SU-DHL-6 (cell line): ENCODE measurements at regions not wholly inside any gene's neighbourhood (a gene's known extent, or its start where the extent isn't known, plus 50 kb on each side); places are given as distances from the start of the nearest gene placed in this dataset.

ENCODE experiments used
- H2AFZ ChIP-seq: fragments of 200-600 bp; sonication (generic); 2 replicates; pipeline ENCODE4 v1.6.1; 2014; ENCODE audit warnings: low read depth, mild to moderate bottlenecking, moderate library complexity, mixed read lengths, antibody characterized with exemption, low read length; ENCODE audit not compliant: severe bottlenecking
- H3F3A ChIP-seq: fragments of 200-600 bp; shearing (Covaris generic); 2 replicates; pipeline ENCODE4 v1.6.0; 2016; ENCODE audit warnings: antibody characterized with exemption, mild to moderate bottlenecking; ENCODE audit not compliant: insufficient read depth
- H3K27ac ChIP-seq: fragments of 200-600 bp; sonication (generic); 2 replicates; pipeline ENCODE4 v1.5.1; 2016; ENCODE audit warnings: low read depth, mild to moderate bottlenecking, low read length, moderate library complexity, mixed read lengths
- H3K27me3 ChIP-seq: fragments of 200-600 bp; sonication (generic), shearing (Covaris generic); 2 replicates; pipeline ENCODE4 v1.6.0; 2014; ENCODE audit warnings: mild to moderate bottlenecking, low read length
- H3K36me3 ChIP-seq: fragments of 200-600 bp; sonication (generic); 2 replicates; pipeline ENCODE4 v1.6.1; 2014; ENCODE audit warnings: mild to moderate bottlenecking, low read length, mixed read lengths
- H3K4me2 ChIP-seq: fragments of 300-600, 200-600 bp; shearing (Covaris generic), sonication (generic); 2 replicates; pipeline ENCODE4 v1.6.0; 2014; ENCODE audit warnings: low read length, low read depth, mild to moderate bottlenecking; ENCODE audit not compliant: poor library complexity, severe bottlenecking
- H3K4me3 ChIP-seq: fragments of 200-600 bp; sonication (generic); 2 replicates; pipeline ENCODE4 v1.5.1; 2014; ENCODE audit warnings: antibody characterized with exemption, low read length, mild to moderate bottlenecking, mixed read lengths; ENCODE audit not compliant: insufficient read depth, poor library complexity, severe bottlenecking
- H3K79me2 ChIP-seq: fragments of 200-600 bp; sonication (generic); 2 replicates; pipeline ENCODE4 v1.6.1; 2014; ENCODE audit warnings: mild to moderate bottlenecking, low read length, moderate library complexity; ENCODE audit not compliant: insufficient read depth
- H3K9ac ChIP-seq: fragments of 200-600 bp; sonication (generic); 2 replicates; pipeline ENCODE4 v1.7.0; 2014; ENCODE audit warnings: mild to moderate bottlenecking, low read length
- H3K9me2 ChIP-seq: fragments of 200-600 bp; sonication (generic); replicated peaks from 2 replicates; pipeline ENCODE4 v1.6.1; 2014; ENCODE audit warnings: low read length; ENCODE audit not compliant: insufficient read depth
- H3K9me3 ChIP-seq: fragments of 200-600 bp; sonication (generic); 2 replicates; pipeline ENCODE4 v1.6.1; 2014; ENCODE audit warnings: low read length, mixed read lengths; ENCODE audit not compliant: insufficient read depth
- H4K20me1 ChIP-seq: fragments of 200-600 bp; sonication (generic); 2 replicates; pipeline ENCODE4 v1.6.1; 2014; ENCODE audit warnings: low read depth, mild to moderate bottlenecking, antibody characterized with exemption, low read length, moderate library complexity, mixed read lengths
- EZH2phosphoT487 ChIP-seq: fragments of 200-600 bp; sonication (generic), shearing (Covaris generic); conservative IDR thresholded peaks from 2 replicates; pipeline ENCODE4 v1.6.1; 2018; ENCODE audit warnings: mild to moderate bottlenecking, antibody characterized with exemption, low read length, moderate library complexity, mixed read lengths
- TF ChIP-seq, protein P1 (sequence below): fragments of 200-600 bp; sonication (generic); IDR thresholded peaks from one replicate; pipeline ENCODE4 v1.5.1; 2017; ENCODE audit warnings: antibody characterized with exemption, mild to moderate bottlenecking, low read length, moderate library complexity; ENCODE audit not compliant: insufficient read depth, poor library complexity, severe bottlenecking

DNA sequence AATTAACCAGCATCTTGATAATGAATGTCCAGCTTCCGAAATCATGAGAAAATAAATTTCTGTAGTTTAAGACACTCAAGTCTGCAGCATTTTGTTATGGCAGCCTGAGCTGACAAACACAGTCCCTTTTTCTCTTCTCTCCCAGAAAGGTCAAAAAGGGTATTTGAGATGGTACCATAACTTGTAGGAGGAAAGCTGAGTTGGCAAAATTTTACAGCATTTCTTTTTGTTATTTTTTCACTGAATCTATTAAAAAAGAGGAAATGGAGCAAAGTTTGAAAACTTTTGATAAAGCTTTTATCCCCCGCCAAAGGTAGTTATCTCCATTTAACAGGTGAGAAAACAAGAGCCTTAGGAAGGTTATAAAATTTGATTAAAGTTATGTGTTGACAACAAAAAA lies 367.6 kb upstream of the TECRL start:
- no peak for TF ChIP-seq EZH2phosphoT487
- TF ChIP-seq, protein P1, sequence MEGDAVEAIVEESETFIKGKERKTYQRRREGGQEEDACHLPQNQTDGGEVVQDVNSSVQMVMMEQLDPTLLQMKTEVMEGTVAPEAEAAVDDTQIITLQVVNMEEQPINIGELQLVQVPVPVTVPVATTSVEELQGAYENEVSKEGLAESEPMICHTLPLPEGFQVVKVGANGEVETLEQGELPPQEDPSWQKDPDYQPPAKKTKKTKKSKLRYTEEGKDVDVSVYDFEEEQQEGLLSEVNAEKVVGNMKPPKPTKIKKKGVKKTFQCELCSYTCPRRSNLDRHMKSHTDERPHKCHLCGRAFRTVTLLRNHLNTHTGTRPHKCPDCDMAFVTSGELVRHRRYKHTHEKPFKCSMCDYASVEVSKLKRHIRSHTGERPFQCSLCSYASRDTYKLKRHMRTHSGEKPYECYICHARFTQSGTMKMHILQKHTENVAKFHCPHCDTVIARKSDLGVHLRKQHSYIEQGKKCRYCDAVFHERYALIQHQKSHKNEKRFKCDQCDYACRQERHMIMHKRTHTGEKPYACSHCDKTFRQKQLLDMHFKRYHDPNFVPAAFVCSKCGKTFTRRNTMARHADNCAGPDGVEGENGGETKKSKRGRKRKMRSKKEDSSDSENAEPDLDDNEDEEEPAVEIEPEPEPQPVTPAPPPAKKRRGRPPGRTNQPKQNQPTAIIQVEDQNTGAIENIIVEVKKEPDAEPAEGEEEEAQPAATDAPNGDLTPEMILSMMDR = no peak
- H3K9ac ChIP-seq = no peak overlapping the region
- H3F3A ChIP-seq = no peaks in the 10 kb centered on the region
- H3K9me2 ChIP-seq = no peaks in the 10 kb centered on the region
- H3K36me3 ChIP-seq = no peaks in the 10 kb centered on the region
- no peaks in the 10 kb centered on the region for H3K27me3 ChIP-seq
- H3K79me2 ChIP-seq = no peaks in the 10 kb centered on the region
- no peaks in the 10 kb centered on the region for H4K20me1 ChIP-seq
- H2AFZ ChIP-seq = no peak overlapping the region
- no peak overlapping the region for H3K4me2 ChIP-seq
- H3K27ac ChIP-seq = no peak overlapping the region
- no peak overlapping the region for H3K4me3 ChIP-seq
- H3K9me3 ChIP-seq = no peaks in the 10 kb centered on the region

DNA sequence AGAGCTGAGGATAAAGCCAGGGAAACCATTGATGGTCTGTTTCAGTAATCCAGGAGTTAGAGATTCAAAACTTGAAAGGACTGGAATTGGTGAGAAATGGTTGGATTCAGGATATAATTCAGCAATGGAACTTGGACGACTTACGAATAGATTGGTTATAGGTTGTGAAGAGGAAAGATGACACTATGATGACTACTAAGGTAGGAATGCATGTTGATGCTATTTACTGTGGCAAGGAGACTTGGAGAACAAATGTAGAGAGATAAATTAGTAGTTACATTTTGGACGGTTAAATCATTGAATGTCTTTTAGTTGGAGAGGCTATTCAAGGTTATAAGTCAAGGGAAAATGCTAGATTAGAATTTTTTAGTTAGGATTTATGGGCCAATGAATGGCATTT lies 365.4 kb upstream of the TECRL start:
- H2AFZ ChIP-seq = no peak overlapping the region
- H4K20me1 ChIP-seq = no peaks in the 10 kb centered on the region

DNA sequence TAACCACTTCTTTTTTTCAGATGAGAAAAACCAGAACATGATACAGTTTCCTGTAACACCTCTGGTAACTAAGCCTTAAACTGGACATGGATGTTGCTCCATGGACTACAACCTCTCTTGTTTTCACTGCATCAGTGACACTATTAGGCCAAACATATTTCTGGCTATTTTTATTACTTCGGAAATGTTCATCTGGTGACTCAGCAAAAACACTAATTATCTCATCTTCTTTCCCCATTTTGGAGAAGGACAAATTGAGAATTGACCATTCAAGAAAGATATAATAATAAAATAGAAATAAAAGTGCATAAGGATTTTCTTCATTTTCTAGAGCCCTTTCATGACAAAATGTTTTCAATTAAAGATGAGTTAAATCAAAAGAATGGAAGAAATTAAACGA lies 361.9 kb upstream of the TECRL start:
- Histone ChIP-seq H3F3A (no peaks in the 10 kb centered on the region), H3K9me3 (no peaks in the 10 kb centered on the region), H3K9me2 (no peaks in the 10 kb centered on the region), H3K27ac (no peak overlapping the region), H2AFZ (no peak overlapping the region), H3K9ac (no peak overlapping the region), H3K79me2 (no peaks in the 10 kb centered on the region), H3K36me3 (no peaks in the 10 kb centered on the region), H3K27me3 (no peaks in the 10 kb centered on the region), H3K4me3 (no peak overlapping the region), H4K20me1 (no peaks in the 10 kb centered on the region), H3K4me2 (no peak overlapping the region)
- TF ChIP-seq EZH2phosphoT487 = no peak
- TF ChIP-seq, protein P1 = no peak

More for the DNA sequence above, 365.4 kb upstream of the TECRL start:
- Histone ChIP-seq H3K27me3 (no peaks in the 10 kb centered on the region), H3K4me3 (no peak overlapping the region), H3K9ac (no peak overlapping the region), H3F3A (no peaks in the 10 kb centered on the region), H3K4me2 (no peak overlapping the region), H3K36me3 (no peaks in the 10 kb centered on the region), H3K79me2 (no peaks in the 10 kb centered on the region), H3K9me2 (no peaks in the 10 kb centered on the region), H3K9me3 (no peaks in the 10 kb centered on the region), H3K27ac (no peak overlapping the region)
- TF ChIP-seq, protein P1 = no peak
- no peak for TF ChIP-seq EZH2phosphoT487
